ENCODE measurements at regions not wholly inside any gene's neighbourhood (a gene's known extent, or its start where the extent isn't known, plus 50 kb on each side); places are given as distances from the start of the nearest gene placed in this dataset.

GRCh38 chr4:28834120-28834519 lies 1886.0 kb upstream of the PCDH7 start:
- TF ChIP-seq CTCF (conservative IDR thresholded peaks at IDR 0.05 in 1 of 2, IDR thresholded peaks at IDR 0.05 in 1 of 2; ENCODE audit: low read depth in 1 of 2, low read length in 2 of 2), result no peak
- TF ChIP-seq EZH2 (IDR thresholded peaks at IDR 0.05; ENCODE audit: low read length, missing control alignments), result no peak

Data from fibroblast of lung (primary cell).